ENCODE measurements at regions not wholly inside any gene's neighbourhood (a gene's known extent, or its start where the extent isn't known, plus 50 kb on each side); places are given as distances from the start of the nearest gene placed in this dataset.

DNA sequence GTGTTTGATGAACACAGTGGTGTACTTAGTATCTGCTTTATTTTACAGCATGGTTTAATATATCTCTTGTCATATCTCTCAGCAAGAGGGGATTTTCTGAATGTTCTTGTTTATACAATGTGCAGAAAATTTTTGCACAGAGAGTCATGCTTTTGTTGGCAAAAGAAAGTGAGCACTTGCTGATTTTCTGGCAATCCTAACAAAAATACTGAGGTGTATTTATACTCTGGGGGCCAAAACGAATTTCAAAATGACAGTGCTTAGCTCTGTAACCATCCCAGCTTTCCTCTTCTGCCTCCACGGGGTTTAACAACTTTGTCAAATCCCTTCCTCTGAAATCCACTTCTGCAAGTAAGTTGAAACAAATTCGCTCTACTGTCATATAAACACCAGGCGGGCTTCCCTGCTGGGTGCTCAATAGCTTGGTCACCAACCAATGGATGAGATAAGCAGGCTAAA, 169.2 kb downstream of the NOC3L start:
- ChIA-PET POLR2A (ENCODE audit: low non-redundant PET) (no interaction called here), CTCF (no interaction called here)
- no peak for DNase-seq (ENCODE audit: low spot score)
- TF ChIP-seq, protein P1, sequence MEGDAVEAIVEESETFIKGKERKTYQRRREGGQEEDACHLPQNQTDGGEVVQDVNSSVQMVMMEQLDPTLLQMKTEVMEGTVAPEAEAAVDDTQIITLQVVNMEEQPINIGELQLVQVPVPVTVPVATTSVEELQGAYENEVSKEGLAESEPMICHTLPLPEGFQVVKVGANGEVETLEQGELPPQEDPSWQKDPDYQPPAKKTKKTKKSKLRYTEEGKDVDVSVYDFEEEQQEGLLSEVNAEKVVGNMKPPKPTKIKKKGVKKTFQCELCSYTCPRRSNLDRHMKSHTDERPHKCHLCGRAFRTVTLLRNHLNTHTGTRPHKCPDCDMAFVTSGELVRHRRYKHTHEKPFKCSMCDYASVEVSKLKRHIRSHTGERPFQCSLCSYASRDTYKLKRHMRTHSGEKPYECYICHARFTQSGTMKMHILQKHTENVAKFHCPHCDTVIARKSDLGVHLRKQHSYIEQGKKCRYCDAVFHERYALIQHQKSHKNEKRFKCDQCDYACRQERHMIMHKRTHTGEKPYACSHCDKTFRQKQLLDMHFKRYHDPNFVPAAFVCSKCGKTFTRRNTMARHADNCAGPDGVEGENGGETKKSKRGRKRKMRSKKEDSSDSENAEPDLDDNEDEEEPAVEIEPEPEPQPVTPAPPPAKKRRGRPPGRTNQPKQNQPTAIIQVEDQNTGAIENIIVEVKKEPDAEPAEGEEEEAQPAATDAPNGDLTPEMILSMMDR (conservative IDR thresholded peaks at IDR 0.05; ENCODE audit: low read depth), result no peak
- no peak overlapping the region for H3K27ac ChIP-seq

DNA sequence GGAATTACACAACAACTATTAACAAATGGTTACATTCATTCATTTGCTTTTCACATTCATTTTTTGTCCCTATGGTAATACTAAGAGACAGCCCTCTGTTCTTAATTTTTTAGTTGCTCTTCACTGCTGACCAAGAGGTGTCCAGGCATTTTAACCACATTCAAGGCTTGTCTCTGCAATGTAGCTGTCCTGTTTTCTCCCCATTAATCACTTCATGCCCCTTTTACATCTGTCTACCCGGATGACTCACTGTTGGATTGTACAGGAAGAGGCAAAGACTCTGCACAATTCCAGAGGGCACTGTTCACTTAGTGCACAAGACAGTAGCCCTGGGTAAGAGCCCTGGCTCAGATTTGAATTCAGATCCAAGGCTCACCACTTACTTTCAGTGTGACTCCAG, 168.5 kb downstream of the NOC3L start:
- TF ChIP-seq, protein P1 (conservative IDR thresholded peaks at IDR 0.05; ENCODE audit: low read depth), result no peak
- ChIA-PET CTCF (interaction anchor here (0.6 kb wide), 1 partner anchor 257 kb away, joined by 5 read pairs; no protein-coding TSS in a partner anchor), POLR2A (ENCODE audit: low non-redundant PET) (no interaction called here)
- DNase-seq (ENCODE audit: low spot score), result peak; percentile 53
- no peak overlapping the region for H3K27ac ChIP-seq

DNA sequence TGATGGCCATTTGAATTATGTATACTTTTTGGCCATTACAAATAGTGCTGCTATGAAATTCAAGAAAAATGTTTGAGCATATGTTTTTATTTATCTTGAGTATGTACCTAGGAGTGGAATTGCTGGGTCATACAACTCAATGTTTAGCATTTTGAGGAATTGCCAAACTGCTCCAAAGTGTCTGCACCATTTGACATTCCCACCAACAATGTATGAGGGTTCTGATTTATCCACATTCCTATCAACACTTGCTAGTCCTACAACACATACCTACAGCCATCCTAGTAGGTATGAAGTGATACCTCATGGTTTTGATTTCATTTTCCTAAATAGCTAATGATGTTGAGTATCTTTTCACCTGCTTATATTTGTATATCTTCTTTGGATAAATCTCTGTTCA, 165.5 kb downstream of the NOC3L start:
- POLR2A ChIA-PET (ENCODE audit: low non-redundant PET), result no interaction called here
- TF ChIP-seq, protein P1 (conservative IDR thresholded peaks at IDR 0.05; ENCODE audit: low read depth), result no peak
- no peak for DNase-seq (ENCODE audit: low spot score)
- no peak overlapping the region for H3K27ac ChIP-seq
- CTCF ChIA-PET, result interaction anchor here (0.6 kb wide), 1 partner anchor 10 kb away, joined by 3 read pairs; no protein-coding TSS in a partner anchor

DNA sequence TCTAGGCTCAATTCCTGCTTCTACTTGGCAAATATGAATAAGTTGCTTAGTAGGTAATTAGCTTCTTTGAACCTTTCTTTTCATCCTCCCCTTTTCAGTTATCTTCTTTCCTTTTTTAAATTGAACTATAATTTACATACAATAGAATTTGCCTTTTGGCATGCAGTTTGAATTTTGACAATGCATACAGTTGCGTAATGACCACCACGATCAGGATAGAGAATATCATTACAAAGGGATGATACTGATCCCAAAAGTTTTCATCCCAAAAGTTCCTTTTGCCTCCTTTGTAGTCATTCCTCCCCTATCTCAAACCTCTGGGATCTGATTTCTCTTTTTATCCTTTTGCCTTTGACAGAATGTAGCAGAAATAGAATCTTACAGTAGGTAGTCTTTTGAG, 164.4 kb downstream of the NOC3L start:
- ChIA-PET CTCF (no interaction called here), POLR2A (ENCODE audit: low non-redundant PET) (no interaction called here)
- TF ChIP-seq, protein P1 (conservative IDR thresholded peaks at IDR 0.05; ENCODE audit: low read depth), result no peak
- no peak overlapping the region for H3K27ac ChIP-seq
- no peak for DNase-seq (ENCODE audit: low spot score)

DNA sequence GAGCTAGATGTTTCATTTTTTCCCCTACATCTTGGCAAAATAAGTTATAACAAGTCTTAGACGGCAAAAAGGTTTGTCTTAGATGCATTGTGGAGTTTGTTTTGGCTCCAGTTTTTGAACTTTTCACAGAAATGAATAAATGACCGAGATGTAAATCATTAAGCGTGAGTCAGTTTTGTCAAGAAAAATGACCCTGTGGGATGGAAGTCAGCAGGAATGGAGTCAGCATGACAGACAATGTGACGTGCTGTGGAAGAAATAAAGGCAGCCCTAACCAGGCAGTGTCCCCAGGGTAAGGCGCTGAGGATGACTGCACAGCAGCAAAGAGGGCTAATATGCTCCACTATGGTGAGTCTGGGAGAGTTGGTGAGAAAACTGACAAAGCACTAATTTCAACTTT, 163.2 kb downstream of the NOC3L start:
- H3K27ac ChIP-seq, result no peak overlapping the region
- TF ChIP-seq, protein P1 (conservative IDR thresholded peaks at IDR 0.05; ENCODE audit: low read depth), result no peak
- ChIA-PET POLR2A (ENCODE audit: low non-redundant PET) (no interaction called here), CTCF (interaction anchor here (0.6 kb wide), 1 partner anchor 164 kb away, joined by 3 read pairs; no protein-coding TSS in a partner anchor)
- DNase-seq (ENCODE audit: low spot score), result no peak

DNA sequence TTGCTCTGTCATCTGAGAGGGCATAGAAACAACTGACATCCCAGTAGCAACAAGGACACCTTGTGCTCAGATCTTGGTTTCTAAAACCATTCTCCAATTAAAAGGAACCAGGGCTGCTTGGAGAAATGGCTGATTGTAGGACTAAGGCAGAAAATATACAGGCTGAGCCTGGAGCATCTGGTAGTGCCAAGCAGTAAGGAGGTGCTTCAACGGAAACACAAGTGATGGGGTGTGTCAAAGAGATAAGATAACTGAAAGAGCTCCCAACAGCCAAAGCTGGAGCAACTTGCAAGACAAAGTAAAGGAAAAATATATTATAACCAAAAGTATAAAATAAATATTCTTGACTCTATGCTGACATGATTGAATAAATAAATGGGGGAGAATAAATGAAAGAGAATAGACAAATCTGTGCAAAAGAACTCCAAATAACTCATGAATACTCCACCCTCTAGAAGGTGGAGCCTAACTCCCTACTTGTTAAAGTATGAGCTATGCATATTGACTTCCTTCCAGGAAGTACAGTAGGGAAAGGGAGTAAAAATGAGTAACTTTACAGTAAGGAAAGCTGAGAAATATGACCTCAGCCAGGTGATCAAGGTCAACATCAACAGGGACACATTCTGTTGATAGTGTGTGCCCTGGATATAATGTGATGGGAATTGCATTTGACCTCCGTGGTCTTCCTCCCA, 162.4 kb downstream of the NOC3L start:
- POLR2A ChIA-PET (ENCODE audit: low non-redundant PET), result no interaction called here
- DNase-seq (ENCODE audit: low spot score), result no peak
- TF ChIP-seq, protein P1 (conservative IDR thresholded peaks at IDR 0.05; ENCODE audit: low read depth), result no peak
- H3K27ac ChIP-seq, result no peak overlapping the region
- CTCF ChIA-PET, result interaction anchor here (0.6 kb wide), 1 partner anchor 163 kb away, joined by 3 read pairs; no protein-coding TSS in a partner anchor

Measured in RWPE1 (cell line).